Caco-2 (cell line): ENCODE measurements at regions not wholly inside any gene's neighbourhood (a gene's known extent, or its start where the extent isn't known, plus 50 kb on each side); places are given as distances from the start of the nearest gene placed in this dataset.

Experiments
- BruUV-seq: library from RNA; stranded (reverse); fragments of 400-500 nt; replicated peaks from 2 replicates; lab custom pipeline; 2021; lab: Mats Ljungman, UMichigan
- CTCF ChIA-PET: fragments of 300-600 bp; sonication (Branson Sonifier 250); formaldehyde crosslinking; loops from one replicate; lab custom pipeline; 2022; ENCODE audit warnings: antibody characterized with exemption; lab: Charles Lee
- POLR2A ChIA-PET: fragments of 300-600 bp; sonication (Branson Sonifier 250); formaldehyde crosslinking; loops from one replicate; lab custom pipeline; 2022; ENCODE audit warnings: antibody characterized with exemption; lab: Charles Lee
- DNase-seq, 2 experiments: peaks; one replicate each; pipeline versions ENCODE4 v3.0.0 to v3.0.0-alpha.2; 2020 to 2022
- H3K27me3 ChIP-seq: replicated peaks from 2 replicates; pipeline ENCODE4 v1.6.0; 2011; ENCODE audit warnings: low read length; ENCODE audit not compliant: control insufficient read depth, insufficient read depth
- H3K36me3 ChIP-seq: 2 replicates; pipeline ENCODE4 v1.5.1; 2011; ENCODE audit warnings: low read length; ENCODE audit not compliant: control insufficient read depth, insufficient read depth
- H3K4me1 ChIP-seq: fragments of 250-450 bp; sonication (Bioruptor Pico); 2 replicates; pipeline ENCODE4 v1.5.1; 2020; ENCODE audit warnings: mild to moderate bottlenecking
- H3K4me3 ChIP-seq: 2 replicates; pipeline ENCODE4 v1.5.1; 2011; ENCODE audit warnings: low read depth, mild to moderate bottlenecking, control low read depth, low read length
- H3K9me3 ChIP-seq: fragments of 250-450 bp; sonication (Bioruptor Pico); 2 replicates; pipeline ENCODE4 v1.5.1; 2020; ENCODE audit warnings: mild to moderate bottlenecking, moderate library complexity
- H3K27ac Mint-ChIP-seq: one replicate; pipeline ENCODE4 v1.8.0; 2022; ENCODE audit warnings: mixed read lengths; ENCODE audit not compliant: unreplicated experiment
- H3K27me3 Mint-ChIP-seq: one replicate; pipeline ENCODE4 v1.8.0; 2022; ENCODE audit warnings: mixed read lengths; ENCODE audit not compliant: insufficient read depth, unreplicated experiment
- H3K36me3 Mint-ChIP-seq: one replicate; pipeline ENCODE4 v1.8.0; 2022; ENCODE audit warnings: mild to moderate bottlenecking, mixed read lengths; ENCODE audit not compliant: insufficient read depth, unreplicated experiment
- H3K4me1 Mint-ChIP-seq: one replicate; pipeline ENCODE4 v1.8.0; 2022; ENCODE audit warnings: low read depth, mixed read lengths; ENCODE audit not compliant: unreplicated experiment
- H3K4me3 Mint-ChIP-seq: one replicate; pipeline ENCODE4 v1.8.0; 2022; ENCODE audit warnings: mild to moderate bottlenecking, moderate library complexity, mixed read lengths; ENCODE audit not compliant: unreplicated experiment
- H3K9me3 Mint-ChIP-seq: one replicate; pipeline ENCODE4 v1.8.0; 2022; ENCODE audit warnings: mixed read lengths; ENCODE audit not compliant: unreplicated experiment
- intact Hi-C: fragments of 100-400 bp; cut with micrococcal nuclease; formaldehyde crosslinking; loops from one replicate; pipeline ENCODE4 v1.10.0; 2022; ENCODE audit not compliant: unreplicated experiment
- TF ChIP-seq, protein P1 (sequence below), 2 experiments: fragments of 200-600 bp in 1 of 2; IDR thresholded peaks; 1 replicate in 1 of 2; 2 replicates in 1 of 2; pipeline versions ENCODE4 v1.5.1 to v1.8.0; 2011 to 2022; ENCODE audit warnings: antibody characterized with exemption in 1 of 2, control low read depth in 1 of 2, inconsistent platforms in 1 of 2, low read depth in 1 of 2, low read length in 1 of 2, mild to moderate bottlenecking in 1 of 2, moderate library complexity in 1 of 2; ENCODE audit not compliant: insufficient read depth in 1 of 2, severe bottlenecking in 1 of 2, unreplicated experiment in 1 of 2

DNA sequence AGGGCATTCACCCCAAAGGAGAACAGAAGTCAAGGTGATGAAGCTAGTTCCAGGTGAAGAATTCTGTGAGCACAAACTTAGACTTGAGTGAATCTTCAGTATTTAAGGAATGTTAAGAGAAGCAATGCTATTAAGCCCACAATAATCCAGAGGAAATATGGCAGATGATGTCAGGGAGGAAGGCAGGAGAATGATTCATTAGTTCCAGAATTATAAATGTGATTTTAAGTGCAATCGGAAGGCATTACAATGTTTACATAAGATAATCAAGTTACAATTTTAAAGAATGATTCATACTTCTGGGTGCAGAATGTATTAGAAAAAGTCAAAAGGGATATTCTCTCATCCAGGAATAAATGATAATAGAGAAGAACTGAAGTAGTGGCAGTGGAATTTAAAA lies 545.2 kb upstream of the BRINP3 start:
- no peaks in the 10 kb centered on the region for H3K9me3 ChIP-seq
- Mint-ChIP-seq H3K4me1 (no peaks in the 10 kb centered on the region), H3K27me3 (no peaks in the 10 kb centered on the region), H3K9me3 (no peaks in the 10 kb centered on the region), H3K36me3 (no peaks in the 10 kb centered on the region), H3K4me3 (no peak overlapping the region), H3K27ac (no peak overlapping the region)
- no peaks in the 10 kb centered on the region for H3K4me1 ChIP-seq
- H3K36me3 ChIP-seq = no peaks in the 10 kb centered on the region
- H3K4me3 ChIP-seq = no peak overlapping the region
- intact Hi-C loops = no loop called here
- H3K27me3 ChIP-seq = no peaks in the 10 kb centered on the region
- CTCF ChIA-PET = no interaction called here
- POLR2A ChIA-PET = no interaction called here
- TF ChIP-seq, protein P1, sequence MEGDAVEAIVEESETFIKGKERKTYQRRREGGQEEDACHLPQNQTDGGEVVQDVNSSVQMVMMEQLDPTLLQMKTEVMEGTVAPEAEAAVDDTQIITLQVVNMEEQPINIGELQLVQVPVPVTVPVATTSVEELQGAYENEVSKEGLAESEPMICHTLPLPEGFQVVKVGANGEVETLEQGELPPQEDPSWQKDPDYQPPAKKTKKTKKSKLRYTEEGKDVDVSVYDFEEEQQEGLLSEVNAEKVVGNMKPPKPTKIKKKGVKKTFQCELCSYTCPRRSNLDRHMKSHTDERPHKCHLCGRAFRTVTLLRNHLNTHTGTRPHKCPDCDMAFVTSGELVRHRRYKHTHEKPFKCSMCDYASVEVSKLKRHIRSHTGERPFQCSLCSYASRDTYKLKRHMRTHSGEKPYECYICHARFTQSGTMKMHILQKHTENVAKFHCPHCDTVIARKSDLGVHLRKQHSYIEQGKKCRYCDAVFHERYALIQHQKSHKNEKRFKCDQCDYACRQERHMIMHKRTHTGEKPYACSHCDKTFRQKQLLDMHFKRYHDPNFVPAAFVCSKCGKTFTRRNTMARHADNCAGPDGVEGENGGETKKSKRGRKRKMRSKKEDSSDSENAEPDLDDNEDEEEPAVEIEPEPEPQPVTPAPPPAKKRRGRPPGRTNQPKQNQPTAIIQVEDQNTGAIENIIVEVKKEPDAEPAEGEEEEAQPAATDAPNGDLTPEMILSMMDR (IDR thresholded peaks at IDR 0.05; ENCODE audit: insufficient read depth in 1 of 2, low read depth in 1 of 2, low read length in 1 of 2, severe bottlenecking in 1 of 2, unreplicated experiment in 1 of 2) = no peak
- no peak for DNase-seq
- BruUV-seq = no TSS peak

DNA sequence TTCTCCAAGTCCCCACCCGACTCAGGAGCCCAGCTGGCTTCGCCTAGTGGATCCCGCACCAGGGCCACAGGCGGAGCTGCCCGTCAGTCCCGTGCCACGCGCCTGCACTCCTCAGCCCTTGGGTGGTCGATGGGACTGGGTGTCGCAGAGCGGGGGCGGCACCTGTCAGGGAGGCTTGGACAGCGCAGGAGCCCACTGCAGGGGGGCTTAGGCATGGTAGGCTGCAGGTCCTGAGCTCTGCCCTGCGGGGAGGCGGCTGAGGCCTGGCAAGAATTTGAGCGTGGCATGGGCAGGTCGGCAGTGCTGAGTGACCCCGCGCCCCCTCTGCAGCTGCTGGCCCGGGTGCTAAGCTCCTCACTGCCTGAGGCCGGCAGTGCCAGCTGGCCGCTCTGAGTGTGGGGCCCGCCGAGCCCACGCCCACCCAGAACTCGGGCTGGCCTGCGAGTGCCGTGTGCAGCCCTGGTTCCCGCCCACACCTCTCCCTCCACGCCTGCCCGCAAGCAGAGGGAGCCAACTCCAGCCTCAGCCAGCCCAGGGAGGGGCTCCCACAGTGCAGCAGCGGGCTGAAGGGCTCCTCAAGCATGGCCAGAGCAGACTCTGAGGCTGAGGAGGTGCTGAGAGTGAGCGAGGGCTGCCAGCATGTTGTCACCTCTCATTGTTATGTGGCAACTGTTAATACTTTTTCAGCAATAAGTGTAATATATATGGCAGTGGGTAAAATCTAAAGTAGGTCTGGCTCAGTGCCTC lies 548.4 kb upstream of the BRINP3 start:
- no peaks in the 10 kb centered on the region for H3K27me3 Mint-ChIP-seq
- H3K4me1 Mint-ChIP-seq = no peaks in the 10 kb centered on the region
- no peak overlapping the region for H3K27ac Mint-ChIP-seq
- H3K4me3 Mint-ChIP-seq = no peak overlapping the region
- Histone ChIP-seq H3K4me3 (no peak overlapping the region), H3K27me3 (no peaks in the 10 kb centered on the region), H3K4me1 (no peaks in the 10 kb centered on the region), H3K36me3 (no peaks in the 10 kb centered on the region), H3K9me3 (no peaks in the 10 kb centered on the region)
- no peaks in the 10 kb centered on the region for H3K9me3 Mint-ChIP-seq
- H3K36me3 Mint-ChIP-seq = no peaks in the 10 kb centered on the region
- no peak for DNase-seq
- CTCF ChIA-PET = no interaction called here
- BruUV-seq = no TSS peak
- POLR2A ChIA-PET = no interaction called here
- TF ChIP-seq, protein P1 (IDR thresholded peaks at IDR 0.05; ENCODE audit: insufficient read depth in 1 of 2, low read depth in 1 of 2, low read length in 1 of 2, severe bottlenecking in 1 of 2, unreplicated experiment in 1 of 2) = no peak
- intact Hi-C loops = no loop called here

DNA sequence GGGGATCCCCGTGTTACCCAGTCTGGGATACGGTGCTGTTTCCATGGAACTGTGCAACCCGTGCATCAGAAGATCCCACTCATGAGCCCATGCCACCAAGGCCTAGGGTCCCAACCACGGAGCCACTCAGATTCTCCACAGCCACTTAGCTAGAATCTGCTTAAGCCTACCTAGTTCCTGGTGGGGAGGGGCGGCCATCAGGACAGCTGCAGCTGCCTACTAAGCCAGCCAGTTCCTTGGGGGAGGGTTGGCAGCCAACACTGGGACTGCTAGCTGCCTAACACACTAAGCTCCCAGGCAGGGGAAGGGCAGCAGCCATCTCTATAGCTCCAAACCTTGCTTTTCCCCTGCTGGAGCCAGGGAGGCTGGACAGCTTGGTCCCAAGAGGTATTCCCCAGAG lies 549.2 kb upstream of the BRINP3 start:
- intact Hi-C loops = no loop called here
- Mint-ChIP-seq H3K27ac (no peak overlapping the region), H3K27me3 (no peaks in the 10 kb centered on the region)

More for the DNA sequence above, 549.2 kb upstream of the BRINP3 start:
- Histone ChIP-seq H3K9me3 (no peaks in the 10 kb centered on the region), H3K27me3 (no peaks in the 10 kb centered on the region), H3K36me3 (no peaks in the 10 kb centered on the region), H3K4me3 (no peak overlapping the region), H3K4me1 (no peaks in the 10 kb centered on the region)
- no peaks in the 10 kb centered on the region for H3K9me3 Mint-ChIP-seq
- no peaks in the 10 kb centered on the region for H3K36me3 Mint-ChIP-seq
- H3K4me3 Mint-ChIP-seq = no peak overlapping the region
- no peaks in the 10 kb centered on the region for H3K4me1 Mint-ChIP-seq
- POLR2A ChIA-PET = no interaction called here
- TF ChIP-seq, protein P1 (IDR thresholded peaks at IDR 0.05; ENCODE audit: insufficient read depth in 1 of 2, low read depth in 1 of 2, low read length in 1 of 2, severe bottlenecking in 1 of 2, unreplicated experiment in 1 of 2) = no peak
- BruUV-seq = no TSS peak
- no peak for DNase-seq
- CTCF ChIA-PET = no interaction called here
